CD14-positive monocyte (primary cell): ENCODE measurements at regions not wholly inside any gene's neighbourhood (a gene's known extent, or its start where the extent isn't known, plus 50 kb on each side); places are given as distances from the start of the nearest gene placed in this dataset.

Source experiments
- DNase-seq, 3 donors: peaks; one replicate each; pipeline ENCODE4 v3.0.0-alpha.2; 2011 to 2022
- H2AFZ ChIP-seq: 2 replicates; pipeline ENCODE4 v1.6.0; 2012; ENCODE audit warnings: mild to moderate bottlenecking, low read depth, low read length, inconsistent platforms; ENCODE audit not compliant: insufficient read depth, poor library complexity, severe bottlenecking
- H3K27ac ChIP-seq, 2 donors: 1 replicate in 1 of 2; 2 replicates in 1 of 2; pipeline ENCODE4 v1.5.1; 2012 to 2013; ENCODE audit warnings: low read length in 2 of 2, control low read depth in 1 of 2, inconsistent platforms in 1 of 2, low read depth in 1 of 2, mild to moderate bottlenecking in 1 of 2
- H3K27me3 ChIP-seq, 2 donors: one replicate each; pipeline versions ENCODE4 v1.6.0 to v1.6.1; 2011 to 2013; ENCODE audit warnings: low read length in 2 of 2; ENCODE audit not compliant: control insufficient read depth in 2 of 2, insufficient read depth in 2 of 2
- H3K36me3 ChIP-seq, 2 donors: replicated peaks in 1 of 2; 1 replicate in 1 of 2; 2 replicates in 1 of 2; pipeline versions ENCODE4 v1.5.1 to v1.6.1; 2012 to 2013; ENCODE audit warnings: low read length in 2 of 2, control low read depth in 1 of 2, inconsistent platforms in 1 of 2, mild to moderate bottlenecking in 1 of 2; ENCODE audit not compliant: insufficient read depth in 2 of 2, control insufficient read depth in 1 of 2
- H3K4me1 ChIP-seq, 2 donors: 1 replicate in 1 of 2; 2 replicates in 1 of 2; pipeline versions ENCODE4 v1.5.1 to v1.6.1; 2012 to 2013; ENCODE audit warnings: low read length in 2 of 2, control low read depth in 1 of 2, inconsistent platforms in 1 of 2, mild to moderate bottlenecking in 1 of 2, moderate library complexity in 1 of 2; ENCODE audit not compliant: insufficient read depth in 2 of 2, control insufficient read depth in 1 of 2
- H3K4me2 ChIP-seq: replicated peaks from 2 replicates; pipeline ENCODE3; 2012; ENCODE audit warnings: low read length, moderate library complexity, mild to moderate bottlenecking; ENCODE audit not compliant: poor library complexity, severe bottlenecking; ENCODE audit errors: extremely low read depth
- H3K4me3 ChIP-seq, 3 experiments: fragments of 200-600 bp in 1 of 3; sonication (generic) in 1 of 3; replicated peaks in 1 of 3; 1 replicate in 2 of 3; 2 replicates in 1 of 3; pipeline ENCODE4 v1.5.1; 2011 to 2013; ENCODE audit warnings: low read length in 3 of 3, mild to moderate bottlenecking in 3 of 3, control low read depth in 2 of 3, low read depth in 2 of 3, inconsistent platforms in 1 of 3, moderate library complexity in 1 of 3
- H3K79me2 ChIP-seq: 2 replicates; pipeline ENCODE4 v1.6.0; 2012; ENCODE audit warnings: mild to moderate bottlenecking, control low read depth, inconsistent platforms, low read length, moderate library complexity; ENCODE audit not compliant: insufficient read depth
- H3K9ac ChIP-seq: 2 replicates; pipeline ENCODE4 v1.6.0; 2017; ENCODE audit warnings: low read length, mild to moderate bottlenecking; ENCODE audit not compliant: insufficient read depth, poor library complexity, severe bottlenecking
- H3K9me3 ChIP-seq, 2 donors: replicated peaks in 1 of 2; 1 replicate in 1 of 2; 2 replicates in 1 of 2; pipeline versions ENCODE4 v1.5.1 to v1.6.1; 2012 to 2013; ENCODE audit warnings: low read length in 2 of 2, control low read depth in 1 of 2; ENCODE audit not compliant: control insufficient read depth in 1 of 2, insufficient read depth in 1 of 2
- H4K20me1 ChIP-seq: 2 replicates; pipeline ENCODE4 v1.6.0; 2012; ENCODE audit warnings: mild to moderate bottlenecking, low read length, control low read depth, moderate library complexity; ENCODE audit not compliant: insufficient read depth
- H3K27ac Mint-ChIP-seq, 7 donors: one replicate each; pipeline ENCODE4 v1.8.0; 2020; ENCODE audit warnings: mild to moderate bottlenecking in 7 of 7, mixed read lengths in 7 of 7, moderate library complexity in 6 of 7, inconsistent platforms in 2 of 7
- H3K27me3 Mint-ChIP-seq, 3 donors: one replicate each; pipeline ENCODE4 v1.8.0; 2021 to 2022; ENCODE audit warnings: low read depth in 3 of 3, mild to moderate bottlenecking in 3 of 3, mixed read lengths in 3 of 3, moderate library complexity in 3 of 3, inconsistent platforms in 1 of 3
- H3K36me3 Mint-ChIP-seq, 2 donors: one replicate each; pipeline ENCODE4 v1.8.0; 2020; ENCODE audit warnings: mixed read lengths in 2 of 2, inconsistent platforms in 1 of 2, mild to moderate bottlenecking in 1 of 2
- H3K4me1 Mint-ChIP-seq: one replicate; pipeline ENCODE4 v1.8.0; 2020; ENCODE audit warnings: mild to moderate bottlenecking, mixed read lengths
- H3K4me3 Mint-ChIP-seq, 2 donors: one replicate each; pipeline ENCODE4 v1.8.0; 2020; ENCODE audit warnings: mild to moderate bottlenecking in 2 of 2, mixed read lengths in 2 of 2, moderate library complexity in 1 of 2
- H3K9me3 Mint-ChIP-seq, 7 donors: one replicate each; pipeline ENCODE4 v1.8.0; 2020 to 2022; ENCODE audit warnings: mixed read lengths in 7 of 7, mild to moderate bottlenecking in 6 of 7, moderate library complexity in 6 of 7, inconsistent platforms in 2 of 7
- WGBS: methylation state at CpG from one replicate; pipeline ENCODE4 v1.1.5; 2013; ENCODE audit warnings: missing lambda C conversion rate; ENCODE audit not compliant: insufficient coverage; 5-methylcytosine and 5-hydroxymethylcytosine counted together
- intact Hi-C, 2 donors: fragments of 100-400 bp; cut with micrococcal nuclease; formaldehyde crosslinking; loops; one replicate each; pipeline versions ENCODE4 v1.15.0 to v1.15.1; 2023
- TF ChIP-seq, protein P1 (sequence below): fragments of 200-600 bp; IDR thresholded peaks from one replicate; pipeline ENCODE4 v1.8.0; 2022; ENCODE audit warnings: antibody characterized with exemption, mild to moderate bottlenecking

DNA sequence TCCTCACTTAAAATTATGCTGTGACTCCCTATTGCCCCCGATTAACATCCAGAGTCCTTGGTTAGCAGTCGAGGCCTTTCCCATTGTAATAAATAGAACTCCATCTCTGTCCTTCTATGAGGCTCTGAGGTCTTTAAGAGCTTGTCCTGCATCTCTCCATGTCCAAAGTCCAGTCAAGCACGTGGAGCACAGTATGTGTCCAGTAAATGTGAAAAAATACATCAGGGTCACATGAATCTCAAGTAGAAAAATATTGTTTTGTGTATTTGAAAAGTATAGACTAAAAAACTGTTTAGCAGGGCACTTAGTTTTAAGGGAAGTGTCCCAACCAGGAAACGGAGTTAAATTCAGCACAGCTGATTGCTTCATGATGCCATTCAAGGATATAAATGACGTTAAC is 298.8 kb upstream of the TENM4 start:
- TF ChIP-seq, protein P1, sequence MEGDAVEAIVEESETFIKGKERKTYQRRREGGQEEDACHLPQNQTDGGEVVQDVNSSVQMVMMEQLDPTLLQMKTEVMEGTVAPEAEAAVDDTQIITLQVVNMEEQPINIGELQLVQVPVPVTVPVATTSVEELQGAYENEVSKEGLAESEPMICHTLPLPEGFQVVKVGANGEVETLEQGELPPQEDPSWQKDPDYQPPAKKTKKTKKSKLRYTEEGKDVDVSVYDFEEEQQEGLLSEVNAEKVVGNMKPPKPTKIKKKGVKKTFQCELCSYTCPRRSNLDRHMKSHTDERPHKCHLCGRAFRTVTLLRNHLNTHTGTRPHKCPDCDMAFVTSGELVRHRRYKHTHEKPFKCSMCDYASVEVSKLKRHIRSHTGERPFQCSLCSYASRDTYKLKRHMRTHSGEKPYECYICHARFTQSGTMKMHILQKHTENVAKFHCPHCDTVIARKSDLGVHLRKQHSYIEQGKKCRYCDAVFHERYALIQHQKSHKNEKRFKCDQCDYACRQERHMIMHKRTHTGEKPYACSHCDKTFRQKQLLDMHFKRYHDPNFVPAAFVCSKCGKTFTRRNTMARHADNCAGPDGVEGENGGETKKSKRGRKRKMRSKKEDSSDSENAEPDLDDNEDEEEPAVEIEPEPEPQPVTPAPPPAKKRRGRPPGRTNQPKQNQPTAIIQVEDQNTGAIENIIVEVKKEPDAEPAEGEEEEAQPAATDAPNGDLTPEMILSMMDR = no peak
- no peaks in the 10 kb centered on the region for H3K79me2 ChIP-seq
- no peaks in the 10 kb centered on the region for H3K9me3 ChIP-seq
- no peaks in the 10 kb centered on the region for H3K27me3 ChIP-seq
- peaks cover 2 to 10% (median 3%) of the 10 kb centered on the region in 7 donors for H3K9me3 Mint-ChIP-seq
- no peak overlapping the region for H3K4me3 Mint-ChIP-seq
- intact Hi-C loops = no loop called here
- no peaks in the 10 kb centered on the region for H3K36me3 ChIP-seq
- no peaks in the 10 kb centered on the region for H3K36me3 Mint-ChIP-seq
- no peak overlapping the region for H3K27ac Mint-ChIP-seq
- H3K9ac ChIP-seq = no peak overlapping the region
- H3K27me3 Mint-ChIP-seq = no peaks in the 10 kb centered on the region
- no peak for DNase-seq
- no peak overlapping the region for H2AFZ ChIP-seq
- no peak overlapping the region for H3K4me2 ChIP-seq
- no peak overlapping the region for H3K4me3 ChIP-seq
- H4K20me1 ChIP-seq = no peaks in the 10 kb centered on the region
- no peaks in the 10 kb centered on the region for H3K4me1 ChIP-seq
- 44% methylated on average over 2 of the region's 5 CpGs for WGBS
- H3K27ac ChIP-seq = no peak overlapping the region
- no peaks in the 10 kb centered on the region for H3K4me1 Mint-ChIP-seq

DNA sequence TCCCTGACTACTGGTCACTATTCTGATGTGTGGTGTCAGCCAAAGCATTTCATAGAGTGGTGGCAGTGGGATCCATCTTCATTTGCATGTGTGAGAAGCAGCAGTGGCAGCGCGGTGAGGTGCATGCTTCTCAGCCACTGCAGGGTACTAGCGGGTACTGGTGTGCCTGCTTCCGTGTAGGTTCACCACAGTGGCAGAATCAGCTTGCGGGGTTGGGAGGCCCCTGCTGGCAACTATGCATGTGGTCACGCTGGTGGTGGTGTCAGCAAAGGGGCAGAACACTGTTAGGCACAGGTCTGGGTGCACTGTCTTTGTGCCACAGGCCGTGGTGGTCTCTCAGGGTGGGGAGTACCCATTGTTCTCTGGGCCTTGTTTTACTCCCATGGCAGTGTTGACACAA is 286.4 kb upstream of the TENM4 start:
- Mint-ChIP-seq H3K9me3 (peaks cover 3 to 13% (median 8%) of the 10 kb centered on the region in 7 donors), H3K4me1 (no peaks in the 10 kb centered on the region), H3K4me3 (no peak overlapping the region), H3K27ac (no peak overlapping the region), H3K27me3 (no peaks in the 10 kb centered on the region), H3K36me3 (no peaks in the 10 kb centered on the region)
- Histone ChIP-seq H3K27me3 (no peaks in the 10 kb centered on the region), H3K79me2 (no peaks in the 10 kb centered on the region), H3K9ac (no peak overlapping the region), H3K4me1 (no peaks in the 10 kb centered on the region), H3K4me3 (no peak overlapping the region), H4K20me1 (no peaks in the 10 kb centered on the region), H3K4me2 (no peak overlapping the region), H3K9me3 (peaks cover 14 to 15% of the 10 kb centered on the region in 2 donors), H3K36me3 (no peaks in the 10 kb centered on the region), H3K27ac (no peak overlapping the region), H2AFZ (no peak overlapping the region)
- TF ChIP-seq, protein P1 = no peak
- 89% methylated on average over 7 of the region's 7 CpGs for WGBS
- no peak for DNase-seq
- intact Hi-C loops = no loop called here
